Brain pericyte (primary cell): ENCODE measurements at regions not wholly inside any gene's neighbourhood (a gene's known extent, or its start where the extent isn't known, plus 50 kb on each side); places are given as distances from the start of the nearest gene placed in this dataset.

Experiments used
- DNase-seq: peaks from one replicate; pipeline ENCODE4 v3.0.0-alpha.2; 2012; ENCODE audit warnings: low read depth, low spot score

- DNase-seq: no peak
Observed at GRCh38 chr2:35946478-35946877, 409.1 kb upstream of the CRIM1 start.

GRCh38 chr2:35938838-35939237, 416.7 kb upstream of the CRIM1 start:
- DNase-seq: no peak

GRCh38 chr2:35933031-35933430, 422.5 kb upstream of the CRIM1 start:
- no peak for DNase-seq

GRCh38 chr2:35932276-35932963, 423.2 kb upstream of the CRIM1 start:
- no peak for DNase-seq

GRCh38 chr2:35931626-35932025, 424.0 kb upstream of the CRIM1 start:
- DNase-seq: no peak

GRCh38 chr2:35931115-35931514, 424.5 kb upstream of the CRIM1 start:
- DNase-seq: no peak

- no peak for DNase-seq
Observed at GRCh38 chr2:35929551-35929950, 426.0 kb upstream of the CRIM1 start.

- DNase-seq: no peak
Observed at GRCh38 chr2:35920061-35920460, 435.5 kb upstream of the CRIM1 start.

GRCh38 chr2:35915261-35915660, 440.3 kb upstream of the CRIM1 start:
- no peak for DNase-seq

GRCh38 chr2:35891936-35892335, 463.6 kb upstream of the CRIM1 start:
- DNase-seq: no peak

- DNase-seq: no peak
Observed at GRCh38 chr2:35891528-35891927, 464.1 kb upstream of the CRIM1 start.

- no peak for DNase-seq
Observed at GRCh38 chr2:35887146-35887545, 468.4 kb upstream of the CRIM1 start.

GRCh38 chr2:35873921-35874320, 481.7 kb upstream of the CRIM1 start:
- no peak for DNase-seq

GRCh38 chr2:35871672-35872071, 483.9 kb upstream of the CRIM1 start:
- DNase-seq: no peak

- DNase-seq: no peak
Observed at GRCh38 chr2:35870713-35871112, 484.9 kb upstream of the CRIM1 start.

GRCh38 chr2:35864141-35864540, 491.4 kb upstream of the CRIM1 start:
- no peak for DNase-seq

GRCh38 chr2:35858216-35858615, 497.4 kb upstream of the CRIM1 start:
- no peak for DNase-seq

- DNase-seq: no peak
Observed at GRCh38 chr2:35857498-35857897, 498.1 kb upstream of the CRIM1 start.

- no peak for DNase-seq
Observed at GRCh38 chr2:35831385-35831784, 524.2 kb upstream of the CRIM1 start.

- no peak for DNase-seq
Observed at GRCh38 chr2:35830833-35831232, 524.7 kb upstream of the CRIM1 start.

- DNase-seq: no peak
Observed at GRCh38 chr2:35827086-35827485, 528.5 kb upstream of the CRIM1 start.

GRCh38 chr2:35822716-35823115, 532.9 kb upstream of the CRIM1 start:
- no peak for DNase-seq

GRCh38 chr2:35821675-35822074, 533.9 kb upstream of the CRIM1 start:
- DNase-seq: no peak

- no peak for DNase-seq
Observed at GRCh38 chr2:35820391-35820790, 535.2 kb upstream of the CRIM1 start.
